ENCODE measurements at regions not wholly inside any gene's neighbourhood (a gene's known extent, or its start where the extent isn't known, plus 50 kb on each side); places are given as distances from the start of the nearest gene placed in this dataset.

- Histone ChIP-seq H3K27ac (peak overlapping the region; percentile 91), H3K9me3 (ENCODE audit: low read depth) (no peaks in the 10 kb centered on the region), H3K4me3 (no peak overlapping the region), H3K79me2 (no peaks in the 10 kb centered on the region), H3K4me2 (no peak overlapping the region), H2AFZ (no peak overlapping the region), H3K9me2 (replicated peaks; ENCODE audit: insufficient read depth) (no peaks in the 10 kb centered on the region), H3K36me3 (replicated peaks; ENCODE audit: insufficient read depth, low read depth) (no peaks in the 10 kb centered on the region), H4K20me1 (ENCODE audit: insufficient read depth, poor library complexity, severe bottlenecking) (no peaks in the 10 kb centered on the region), H3K27me3 (no peaks in the 10 kb centered on the region), H3K4me1 (ENCODE audit: insufficient read depth) (peaks cover 50% of the 10 kb centered on the region)
- TF ChIP-seq EZH2 (IDR thresholded peaks at IDR 0.05; ENCODE audit: borderline replicate concordance) (no peak), EZH2phosphoT487 (IDR thresholded peaks at IDR 0.05; ENCODE audit: low read depth, severe bottlenecking, unreplicated experiment) (no peak), CTCF (IDR thresholded peaks at IDR 0.05; ENCODE audit: poor library complexity) (no peak)
- DNase-seq (ENCODE audit: low spot score) = peak; percentile 26
- 84% methylated on average over 3 of the region's 3 CpGs for WGBS (ENCODE audit: low lambda C conversion rate, missing lambda C conversion rate)
Measured at GRCh38 chr13:73173279-73173811, 114.5 kb downstream of the KLF5 start.

- peak overlapping the region; percentile 91 for H3K27ac ChIP-seq
- H3K4me3 ChIP-seq = no peak overlapping the region
- H2AFZ ChIP-seq = no peak overlapping the region
- DNase-seq (ENCODE audit: low spot score) = peak; percentile 46
- no peaks in the 10 kb centered on the region for H3K79me2 ChIP-seq
- no peak for TF ChIP-seq EZH2 (IDR thresholded peaks at IDR 0.05; ENCODE audit: borderline replicate concordance)
- TF ChIP-seq EZH2phosphoT487 (IDR thresholded peaks at IDR 0.05; ENCODE audit: low read depth, severe bottlenecking, unreplicated experiment) = no peak
- peak; percentile 13 for TF ChIP-seq CTCF (IDR thresholded peaks at IDR 0.05; ENCODE audit: poor library complexity)
- H3K4me1 ChIP-seq (ENCODE audit: insufficient read depth) = peaks cover 49% of the 10 kb centered on the region
- peak overlapping the region; percentile 20 for H3K4me2 ChIP-seq
- no peaks in the 10 kb centered on the region for H3K36me3 ChIP-seq (replicated peaks; ENCODE audit: insufficient read depth, low read depth)
- no peaks in the 10 kb centered on the region for H3K9me3 ChIP-seq (ENCODE audit: low read depth)
- H4K20me1 ChIP-seq (ENCODE audit: insufficient read depth, poor library complexity, severe bottlenecking) = no peaks in the 10 kb centered on the region
- no peaks in the 10 kb centered on the region for H3K9me2 ChIP-seq (replicated peaks; ENCODE audit: insufficient read depth)
- no peaks in the 10 kb centered on the region for H3K27me3 ChIP-seq
- 35% methylated on average over 5 of the region's 5 CpGs for WGBS (ENCODE audit: low lambda C conversion rate, missing lambda C conversion rate)
Measured at GRCh38 chr13:73171926-73172325, 113.1 kb downstream of the KLF5 start.

GRCh38 chr13:73171271-73171682 lies 112.5 kb downstream of the KLF5 start:
- Histone ChIP-seq H3K27ac (peak overlapping the region; percentile 91), H3K4me2 (peak overlapping the region; percentile 20), H3K4me1 (ENCODE audit: insufficient read depth) (peaks cover 55% of the 10 kb centered on the region), H2AFZ (no peak overlapping the region), H3K9me3 (ENCODE audit: low read depth) (no peaks in the 10 kb centered on the region), H4K20me1 (ENCODE audit: insufficient read depth, poor library complexity, severe bottlenecking) (no peaks in the 10 kb centered on the region), H3K27me3 (no peaks in the 10 kb centered on the region), H3K9me2 (replicated peaks; ENCODE audit: insufficient read depth) (no peaks in the 10 kb centered on the region), H3K4me3 (no peak overlapping the region), H3K79me2 (no peaks in the 10 kb centered on the region), H3K36me3 (replicated peaks; ENCODE audit: insufficient read depth, low read depth) (no peaks in the 10 kb centered on the region)
- TF ChIP-seq EZH2 (IDR thresholded peaks at IDR 0.05; ENCODE audit: borderline replicate concordance) (no peak), CTCF (IDR thresholded peaks at IDR 0.05; ENCODE audit: poor library complexity) (no peak), EZH2phosphoT487 (IDR thresholded peaks at IDR 0.05; ENCODE audit: low read depth, severe bottlenecking, unreplicated experiment) (no peak)
- WGBS (ENCODE audit: low lambda C conversion rate, missing lambda C conversion rate) = 50% methylated on average over 5 of the region's 5 CpGs
- DNase-seq (ENCODE audit: low spot score) = peak; percentile 66

Data from hepatocyte (in vitro differentiated cells).